Hematopoietic multipotent progenitor cell (in vitro differentiated cells): ENCODE measurements at regions not wholly inside any gene's neighbourhood (a gene's known extent, or its start where the extent isn't known, plus 50 kb on each side); places are given as distances from the start of the nearest gene placed in this dataset.
"Not testable (repeated sequence)": the region's sequence is repeated elsewhere in the genome, so short reads cannot be mapped to it uniquely, and the experiment has no call there.

Experiments
- DNase-seq, 3 donors: peaks; one replicate each; pipeline ENCODE4 v3.0.0-alpha.2; 2011 to 2015; ENCODE audit warnings: low read depth in 2 of 3, low spot score in 2 of 3

DNA sequence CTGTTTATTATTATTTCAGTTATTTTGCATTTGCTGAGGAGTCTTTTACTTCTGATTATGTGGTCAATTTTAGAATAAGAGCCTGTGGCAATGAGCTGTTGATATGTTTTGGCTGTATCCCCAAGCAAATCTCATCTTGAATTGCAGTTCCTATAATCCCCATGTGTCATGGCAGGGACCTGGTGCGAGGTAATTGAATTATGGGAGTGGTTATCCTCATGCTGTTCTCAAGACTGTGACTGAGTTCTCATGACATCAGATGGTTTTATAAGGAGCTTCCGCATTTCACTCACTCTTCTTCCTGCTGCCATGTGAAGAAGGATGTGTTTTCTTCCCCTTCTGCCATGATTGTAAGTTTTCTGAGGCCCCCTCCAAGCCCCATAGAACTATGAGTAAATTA is 114.9 kb upstream of the SLCO6A1 start:
- no peak for DNase-seq

DNA sequence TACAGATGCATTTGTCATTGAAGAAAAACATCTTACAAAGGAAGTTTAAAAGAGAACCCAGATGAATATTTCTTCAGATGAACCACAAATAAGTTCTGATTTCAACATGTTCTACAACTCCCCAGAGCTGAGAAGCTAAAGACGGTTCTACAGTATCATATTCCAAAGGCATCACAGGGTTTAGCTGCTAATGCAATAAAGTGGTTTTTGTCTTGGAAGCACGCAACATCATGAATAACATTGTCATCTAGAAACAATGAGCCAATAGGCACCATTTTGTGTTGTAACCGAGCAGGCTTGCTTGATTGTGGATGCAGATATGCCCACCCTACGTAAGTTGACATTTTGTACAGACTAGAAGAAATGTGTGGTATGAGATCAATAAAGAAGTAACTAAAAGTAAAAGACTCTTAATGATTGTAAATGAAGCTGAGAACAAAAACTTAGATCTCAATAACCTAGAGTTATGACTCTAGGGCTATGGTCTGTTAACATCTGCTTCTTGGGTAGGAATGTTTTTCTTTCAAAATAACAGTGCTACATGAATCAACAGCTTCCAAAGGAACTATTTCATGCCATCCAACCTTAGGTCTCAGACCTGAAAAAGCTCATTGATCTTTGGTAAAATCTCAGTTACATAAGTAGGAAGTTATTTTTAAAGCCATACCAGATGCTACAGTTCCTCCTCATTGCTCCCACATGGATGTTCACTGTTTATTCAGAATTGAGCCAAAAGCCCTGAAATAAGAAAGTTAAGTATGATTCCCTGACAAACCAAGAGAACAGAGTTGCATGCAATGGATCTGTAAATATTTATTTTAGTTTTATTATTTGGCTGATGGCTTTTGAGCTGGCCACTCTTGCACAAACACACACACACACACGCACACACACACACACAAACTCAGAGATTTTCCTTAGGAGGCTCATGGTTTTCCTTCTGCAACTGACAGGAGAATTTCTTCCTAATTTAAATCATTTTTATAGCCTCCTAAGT is 118.7 kb upstream of the SLCO6A1 start:
- DNase-seq, result no peak

DNA sequence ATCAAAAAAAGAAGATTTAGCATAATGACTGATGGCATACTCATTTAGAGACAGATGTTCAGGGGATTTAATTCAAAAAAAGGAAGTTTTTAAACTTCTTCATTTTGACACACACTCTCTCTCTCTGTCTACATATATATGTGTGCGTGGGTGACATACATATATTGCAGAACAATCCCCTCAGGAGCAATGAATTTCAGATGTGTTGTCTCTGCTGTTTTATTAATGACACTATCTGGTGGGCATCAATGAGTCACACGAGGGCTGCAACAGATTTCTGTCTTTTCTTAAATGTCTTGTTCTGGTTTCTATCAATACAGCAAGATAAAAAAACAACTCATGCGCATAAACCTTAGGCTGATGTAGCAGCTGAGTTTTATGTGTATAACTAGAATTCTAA is 123.5 kb upstream of the SLCO6A1 start:
- DNase-seq, result no peak

DNA sequence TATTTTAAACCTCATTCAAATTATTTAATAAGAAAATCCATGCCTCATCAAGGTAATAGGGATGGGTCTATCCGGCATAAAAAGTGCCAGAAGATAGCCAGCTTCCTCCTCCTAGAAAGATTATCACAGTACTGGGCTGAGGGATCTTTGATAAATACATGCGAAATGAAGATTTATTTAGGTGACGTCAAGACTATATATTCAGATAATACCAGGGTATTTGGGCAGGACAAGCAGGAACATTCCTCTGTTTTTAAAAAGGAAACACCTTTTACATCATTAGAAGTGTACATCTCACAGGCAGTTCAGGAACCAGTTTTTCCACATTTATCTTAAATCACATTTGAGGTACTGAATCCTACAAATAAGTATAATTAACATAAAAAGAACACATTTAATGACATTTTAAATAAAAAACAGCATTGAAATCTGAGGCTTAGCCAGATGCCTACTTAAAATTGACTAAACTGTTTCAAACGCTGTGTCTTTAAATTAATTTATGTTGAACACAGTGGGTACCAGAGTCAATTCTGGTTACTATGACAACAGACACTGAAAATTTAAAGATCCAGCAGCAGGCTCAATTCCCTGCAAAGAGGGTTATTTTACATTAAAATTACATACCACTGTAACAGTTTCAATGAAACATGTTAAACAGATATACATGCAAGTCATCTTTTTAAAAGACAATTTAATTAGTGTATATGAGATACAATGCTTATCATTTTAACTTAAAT is 124.7 kb upstream of the SLCO6A1 start:
- no peak for DNase-seq

DNA sequence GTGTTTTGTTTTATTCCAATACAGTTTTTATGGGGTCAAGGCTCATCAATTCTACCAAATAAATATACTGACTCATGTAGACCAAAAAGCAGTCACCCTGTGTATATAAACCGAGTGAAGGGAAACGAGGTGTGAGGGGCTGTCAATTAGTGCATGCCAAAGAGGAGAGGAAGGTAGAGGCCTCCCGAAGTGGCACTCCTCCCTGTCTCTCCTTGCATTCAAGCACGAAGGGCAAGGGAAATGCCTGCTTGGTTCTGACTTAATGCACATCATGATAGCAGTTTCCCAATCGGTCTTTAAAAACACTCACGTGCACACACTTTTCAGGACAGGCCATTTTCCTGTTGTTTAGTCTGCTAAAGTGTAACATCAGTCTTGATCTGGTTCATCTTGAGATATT is 125.6 kb upstream of the SLCO6A1 start:
- DNase-seq, result no peak

DNA sequence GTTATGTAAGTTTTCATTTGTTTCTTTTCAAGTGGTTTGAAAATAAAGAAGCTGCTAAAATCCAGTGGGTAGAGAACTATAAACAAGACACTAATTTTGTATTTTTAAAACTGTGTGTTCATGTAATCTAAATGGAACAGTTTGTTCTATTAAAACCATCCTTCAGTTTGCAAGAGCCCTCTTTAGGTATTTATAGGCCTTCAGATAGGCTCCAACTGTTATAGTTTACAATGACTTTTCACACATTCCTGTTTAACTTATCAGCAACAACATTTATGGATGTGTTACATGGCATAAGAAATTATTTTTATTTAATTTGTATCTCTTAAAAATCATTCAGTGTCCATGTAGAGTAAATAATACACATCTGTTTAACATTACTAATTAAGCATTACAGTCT is 126.7 kb upstream of the SLCO6A1 start:
- DNase-seq, result no peak

DNA sequence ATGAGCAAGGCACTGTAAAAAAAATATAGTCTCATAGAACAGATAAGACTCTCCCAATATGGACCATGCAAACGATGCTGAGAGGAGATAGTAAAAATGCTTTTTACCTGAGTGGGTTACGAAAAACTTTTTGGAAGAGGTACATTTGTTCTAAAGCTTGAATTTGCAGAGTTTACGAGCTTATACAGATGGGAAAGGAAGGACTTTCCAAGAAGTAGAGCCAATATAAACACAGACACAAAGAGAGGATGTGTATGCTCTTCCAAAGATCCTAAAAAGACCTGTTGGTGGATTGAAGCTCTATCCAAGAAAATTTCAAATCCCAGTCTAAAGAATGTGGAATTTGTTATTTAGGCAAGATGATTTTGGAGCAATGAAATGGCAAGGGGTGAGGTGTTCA is 127.1 kb upstream of the SLCO6A1 start:
- DNase-seq, result no peak

DNA sequence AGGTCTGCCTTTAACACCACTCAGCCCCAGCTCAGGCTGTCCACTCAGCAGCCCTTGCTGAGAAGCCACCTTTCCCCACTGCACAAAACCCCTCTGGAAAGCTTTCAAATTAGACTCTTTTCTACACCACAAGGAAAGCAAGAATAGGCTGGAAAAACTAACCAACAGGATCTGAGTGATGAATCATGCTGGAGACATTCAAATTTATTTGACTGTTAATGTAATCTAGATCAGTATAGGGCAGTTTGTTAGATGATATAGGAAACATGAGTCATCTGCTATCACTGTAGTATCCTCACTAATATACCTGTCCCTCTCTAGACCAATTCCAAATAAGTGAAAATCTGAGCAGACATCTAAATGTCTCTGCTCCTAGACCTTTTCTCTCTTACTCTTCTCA is 127.8 kb upstream of the PAM start:
- DNase-seq, result no peak

DNA sequence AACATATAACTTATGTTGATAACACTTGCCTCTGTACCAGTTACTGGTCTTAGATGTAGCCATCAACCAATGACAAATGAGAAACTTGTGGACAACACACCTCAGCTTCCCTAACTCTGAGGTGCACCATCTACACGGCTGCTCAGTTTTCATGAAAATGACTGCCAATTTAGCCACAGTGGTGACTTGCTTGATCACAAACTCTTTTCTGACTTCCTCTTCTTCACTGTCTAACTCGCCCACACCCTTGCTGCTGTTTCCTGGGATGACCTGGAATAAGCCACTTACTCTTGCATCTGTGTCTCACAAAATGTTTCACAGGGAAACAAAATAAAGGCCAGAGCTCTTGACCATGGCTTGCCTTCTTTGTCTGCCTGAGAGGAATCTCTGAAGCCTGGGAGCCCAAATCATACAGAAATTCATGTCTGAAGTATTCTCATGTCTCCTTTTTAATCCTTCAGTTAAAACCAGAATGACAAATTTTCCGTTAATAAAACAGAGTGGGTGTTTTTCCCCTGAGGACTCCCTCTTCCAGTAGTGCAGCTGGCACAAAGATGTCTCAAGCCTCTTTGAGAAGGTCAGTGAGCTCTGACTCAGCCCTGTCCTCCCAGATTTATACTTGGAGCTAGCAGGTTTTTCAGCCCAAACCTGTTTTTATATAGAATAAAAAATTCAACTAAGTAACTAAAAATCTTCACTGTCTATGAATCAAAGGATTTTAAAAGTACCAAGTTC is 126.5 kb upstream of the PAM start:
- peak in 1 of 3 donors; percentile 8 for DNase-seq

DNA sequence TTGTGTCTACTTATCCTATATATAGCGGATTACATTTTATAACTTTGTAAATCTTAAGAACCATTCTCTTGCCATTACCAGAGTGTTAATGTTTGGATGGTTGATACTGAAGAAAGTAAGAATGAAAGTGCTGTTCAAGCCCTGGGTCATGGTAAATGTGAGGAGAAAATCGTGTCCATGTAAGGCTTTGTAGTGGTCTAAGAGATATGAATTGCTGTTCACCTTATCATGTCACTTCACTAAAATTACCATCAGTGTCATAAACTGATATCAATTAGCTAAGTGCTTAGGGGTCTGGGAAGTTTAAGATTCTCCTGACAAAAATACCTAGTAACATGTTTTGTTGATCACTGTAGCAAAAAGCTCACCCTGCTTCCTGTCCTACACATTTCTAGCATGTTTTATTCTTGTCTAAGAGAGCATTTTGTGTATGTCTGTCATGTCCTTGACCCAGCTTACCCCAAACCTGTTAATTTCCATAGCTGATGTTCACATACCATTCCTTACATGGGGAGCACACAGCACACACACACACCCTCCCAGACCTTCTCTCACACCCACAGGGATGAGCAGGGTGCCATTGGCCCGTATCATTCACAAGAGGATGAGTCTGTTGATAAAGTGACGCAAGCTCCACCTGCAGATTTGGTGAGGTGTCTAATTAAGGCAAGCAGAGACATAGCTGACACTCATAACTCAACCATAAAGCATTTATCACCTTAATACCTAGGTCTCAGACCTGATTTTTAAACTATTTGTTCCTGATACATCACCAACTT is 125.1 kb upstream of the PAM start:
- no peak for DNase-seq

DNA sequence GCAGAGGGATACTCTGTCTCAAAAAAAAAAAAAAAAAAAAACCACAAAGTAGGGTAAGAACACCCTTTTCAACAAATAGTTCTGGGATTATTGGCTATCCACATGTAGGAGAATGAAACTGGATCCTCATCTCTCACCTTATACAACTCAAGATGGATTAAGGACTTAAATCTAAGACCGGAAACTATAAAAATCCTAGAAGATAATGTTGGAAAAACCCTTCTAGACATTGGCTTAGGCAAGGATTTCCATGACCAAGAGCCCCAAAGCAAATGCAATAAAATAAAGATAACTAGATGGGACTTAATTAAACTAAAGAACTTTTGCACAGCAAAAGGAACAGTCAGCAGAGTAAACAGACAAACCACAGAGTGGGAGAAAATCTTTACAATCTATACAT is 119.7 kb upstream of the PAM start:
- DNase-seq, result not testable (repeated sequence)

DNA sequence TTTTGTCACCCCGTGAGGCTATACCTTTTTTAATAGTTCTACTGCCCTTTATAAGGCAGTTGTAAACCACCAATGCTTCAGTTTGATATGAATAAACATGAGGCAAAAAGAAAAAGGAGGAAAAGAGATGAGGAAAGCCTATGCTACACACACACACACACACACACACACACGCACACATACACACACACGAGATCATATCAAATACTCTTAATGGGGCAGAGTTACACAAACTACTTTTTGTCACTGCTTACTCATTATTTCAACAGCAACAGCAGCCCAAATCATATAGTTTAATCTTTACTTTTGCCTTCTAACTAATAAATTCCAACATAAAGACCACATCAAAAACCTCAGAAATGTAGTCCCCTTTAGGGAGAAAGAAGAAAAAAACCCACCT is 116.8 kb upstream of the PAM start:
- DNase-seq, result no peak

DNA sequence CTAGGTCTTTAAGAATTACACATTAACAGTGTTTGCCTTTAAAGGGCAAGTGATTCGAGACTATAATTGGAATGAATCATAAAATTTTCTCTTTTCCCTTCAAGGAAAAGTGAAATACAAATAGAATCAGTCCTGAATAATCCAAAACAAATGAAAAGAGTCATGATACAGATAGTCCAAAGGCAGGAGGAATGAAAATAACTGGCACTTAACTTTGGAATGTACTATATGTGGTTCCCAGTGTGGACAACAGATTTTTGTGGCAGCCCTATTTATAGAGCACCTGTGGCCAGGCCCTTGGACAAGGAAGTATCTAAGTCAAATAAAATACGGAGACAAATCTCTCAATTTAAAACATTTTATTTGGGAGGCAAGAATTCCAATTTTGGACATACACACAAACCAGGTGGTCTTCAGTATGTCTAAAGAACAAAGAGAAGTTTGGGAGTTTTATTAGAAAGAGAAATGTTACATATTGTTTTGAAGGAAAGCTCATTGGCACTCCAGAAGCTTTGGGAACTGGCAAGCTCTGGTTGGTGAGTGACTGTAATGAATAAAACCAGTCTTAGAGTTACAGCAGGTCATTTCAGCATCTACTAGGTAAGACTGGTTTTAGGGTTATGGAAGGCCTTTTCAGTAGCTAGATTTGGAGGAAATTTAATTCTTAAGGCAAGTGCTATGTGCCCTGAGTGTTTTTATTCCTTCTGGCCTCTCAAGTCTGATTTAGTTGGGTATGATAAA is 116.0 kb upstream of the PAM start:
- DNase-seq, result no peak

DNA sequence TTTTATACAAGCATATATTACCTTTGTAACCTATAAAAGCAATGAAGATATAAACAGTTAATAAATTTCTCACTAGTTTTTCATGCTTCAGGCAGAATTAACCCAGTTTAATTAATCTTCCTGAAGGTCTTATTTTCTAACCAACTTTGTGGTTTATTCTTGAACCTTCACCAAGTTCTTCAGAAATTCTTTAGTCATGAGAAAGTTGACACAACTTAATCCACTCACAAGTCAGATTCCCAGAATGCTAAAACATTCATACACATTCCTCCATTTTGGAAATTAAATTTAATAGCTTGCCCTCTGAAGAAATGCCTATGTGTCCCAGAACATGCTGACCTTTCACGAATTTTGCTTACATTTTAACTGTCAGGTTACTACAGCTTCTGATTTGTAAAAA is 105.4 kb upstream of the PAM start:
- DNase-seq, result no peak

DNA sequence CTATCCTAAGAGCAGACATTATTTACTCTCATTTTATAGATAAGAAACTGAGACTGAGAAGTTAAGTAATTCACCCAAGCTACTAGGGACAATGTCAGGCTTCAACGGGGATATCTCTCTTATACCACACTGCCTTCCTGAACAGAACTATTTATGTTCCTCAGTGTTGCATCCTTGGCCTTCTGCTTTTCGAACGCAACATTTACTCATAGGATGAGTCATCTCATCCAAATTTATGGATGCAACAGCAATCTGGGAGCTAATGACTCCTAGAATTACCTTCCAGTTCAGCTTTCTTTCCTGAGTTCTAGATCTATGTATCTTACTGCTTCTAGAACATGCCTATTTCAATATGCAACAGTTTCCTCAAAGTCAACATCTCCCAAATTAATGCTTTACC is 103.6 kb upstream of the PAM start:
- no peak for DNase-seq

DNA sequence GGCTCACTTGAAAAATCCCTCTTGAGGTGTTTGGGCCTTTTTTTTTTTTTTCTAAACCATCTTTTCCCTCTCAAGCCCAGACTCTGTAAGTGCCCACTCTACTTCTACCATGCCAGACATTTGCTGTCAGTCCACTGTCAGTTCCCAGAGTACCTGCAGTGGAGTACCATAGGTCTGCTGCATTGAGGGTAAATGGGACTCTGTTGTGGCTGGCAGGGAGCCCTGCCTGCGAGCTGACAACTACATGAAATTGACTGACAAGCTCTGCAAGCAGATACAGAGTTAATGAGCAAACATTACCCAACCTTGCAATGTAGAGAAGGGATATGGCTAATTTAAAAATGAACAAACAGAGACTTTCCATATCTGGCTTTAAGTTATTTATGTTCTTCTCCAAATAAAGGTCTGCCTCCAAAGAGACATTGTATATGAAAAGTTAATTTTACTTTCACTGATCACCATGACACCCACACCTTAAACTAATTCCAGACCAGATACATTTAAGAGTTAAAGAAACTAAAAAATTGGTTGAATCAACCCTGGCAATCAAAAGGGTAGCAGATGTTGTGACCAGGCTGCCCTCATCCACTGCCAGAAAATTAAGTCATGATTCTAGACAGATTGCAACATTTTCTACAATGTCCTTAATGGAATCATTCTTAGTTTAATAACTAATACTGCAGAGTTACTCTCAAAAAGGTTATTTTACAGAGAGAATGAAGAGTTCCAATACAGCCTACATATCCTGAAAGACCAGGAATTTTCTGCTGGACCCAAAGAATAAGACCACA is 100.4 kb upstream of the PAM start:
- DNase-seq, result no peak

DNA sequence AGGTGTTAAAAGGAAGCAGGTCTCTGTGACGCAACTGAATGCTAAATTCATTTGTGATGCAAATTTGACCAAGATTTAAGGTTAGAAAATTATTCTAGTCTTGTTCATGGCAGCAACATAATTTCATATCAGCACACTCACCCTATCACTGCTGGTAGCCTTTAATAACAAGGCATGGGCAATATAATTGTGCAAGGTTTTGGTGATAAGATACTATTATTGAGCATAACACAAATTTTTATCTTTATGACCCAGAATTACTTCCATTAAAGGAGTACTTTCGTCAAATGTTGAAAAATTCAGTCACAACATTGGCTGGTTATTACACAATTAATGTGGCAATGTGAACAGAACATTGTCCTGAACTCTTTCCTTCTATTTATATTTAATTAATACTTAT is 96.0 kb upstream of the PAM start:
- no peak for DNase-seq

DNA sequence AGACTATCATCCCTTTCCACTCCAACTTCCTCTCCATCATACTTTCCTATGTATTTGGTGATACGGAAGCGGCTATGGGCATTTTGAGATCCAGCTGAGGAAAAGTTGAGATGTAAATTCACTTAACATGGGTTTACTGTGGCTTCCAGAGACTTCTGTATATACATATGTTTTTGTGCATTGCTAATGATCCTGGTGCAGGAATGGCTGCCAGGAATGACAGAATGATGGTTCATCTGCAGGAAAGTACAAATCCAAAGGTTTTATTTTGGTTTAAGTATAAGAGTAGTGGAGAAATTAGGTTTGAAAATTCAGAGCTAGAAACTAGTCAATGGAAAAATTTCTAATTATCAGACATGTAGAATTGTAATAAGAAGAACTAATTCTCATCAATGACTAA is 95.0 kb upstream of the PAM start:
- no peak for DNase-seq
